ENCODE measurements at regions not wholly inside any gene's neighbourhood (a gene's known extent, or its start where the extent isn't known, plus 50 kb on each side); places are given as distances from the start of the nearest gene placed in this dataset.

DNA sequence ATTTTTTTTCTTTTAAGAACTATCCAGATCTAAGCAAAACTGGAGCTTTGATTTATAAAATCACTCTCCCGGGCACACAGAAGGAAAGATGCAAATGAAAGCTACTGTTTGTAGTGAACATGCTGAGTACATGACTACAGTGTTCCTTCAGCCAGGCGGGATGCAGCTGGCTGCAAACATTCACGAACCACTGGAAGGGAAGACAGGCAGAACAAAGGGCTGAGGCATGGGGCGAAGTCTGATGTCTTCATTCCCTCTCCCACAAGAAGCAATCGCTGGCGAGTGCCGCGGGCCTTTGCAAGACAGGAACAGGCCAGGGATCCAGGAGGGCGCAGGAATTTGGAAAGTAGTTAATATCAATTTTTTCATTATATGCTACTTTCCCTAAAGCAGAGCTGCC is 257.9 kb upstream of the AJAP1 start:
- Mint-ChIP-seq H3K4me1 (no peaks in the 10 kb centered on the region), H3K9me3 (ENCODE audit: low read depth) (peaks cover 20% of the 10 kb centered on the region), H3K27me3 (peaks cover 4% of the 10 kb centered on the region), H3K4me3 (no peak overlapping the region), H3K36me3 (ENCODE audit: low read depth) (no peaks in the 10 kb centered on the region), H3K27ac (no peak overlapping the region)
- intact Hi-C loops (cut with DNase I, micrococcal nuclease) = no loop called here
- ChIA-PET POLR2A (no interaction called here), CTCF (interaction anchor here (0.7 to 1.1 kb wide), 2 partner anchors 43 to 133 kb away, joined by 3 to 4 read pairs; no protein-coding TSS in a partner anchor)
- DNase-seq (no peak), ATAC-seq (no peak)

DNA sequence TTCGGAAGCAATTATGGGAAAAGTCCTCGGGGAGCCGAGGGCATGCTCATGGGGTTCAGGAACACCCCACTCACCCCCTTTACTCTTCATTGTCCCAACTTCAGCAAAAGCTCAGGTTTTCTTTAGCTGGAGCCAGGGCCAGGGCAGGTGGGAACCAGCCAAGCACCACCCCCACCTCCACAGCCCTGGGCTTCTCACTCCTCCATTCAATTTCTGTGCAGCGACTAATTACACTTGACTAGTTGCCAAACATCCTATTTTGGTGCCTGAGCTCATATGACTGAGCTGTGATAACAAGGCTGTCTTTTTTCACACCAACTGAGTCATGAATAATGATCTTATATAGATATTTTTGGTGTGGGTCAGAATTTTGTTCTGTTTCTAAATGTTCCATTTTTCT is 257.2 kb upstream of the AJAP1 start:
- ChIA-PET CTCF (interaction anchor here (1.1 kb wide), 1 partner anchor 44 kb away, joined by 3 read pairs; no protein-coding TSS in a partner anchor), POLR2A (no interaction called here)
- Mint-ChIP-seq H3K36me3 (ENCODE audit: low read depth) (no peaks in the 10 kb centered on the region), H3K27ac (no peak overlapping the region), H3K4me3 (no peak overlapping the region), H3K4me1 (no peaks in the 10 kb centered on the region), H3K9me3 (ENCODE audit: low read depth) (peaks cover 17% of the 10 kb centered on the region), H3K27me3 (peaks cover 2% of the 10 kb centered on the region)
- DNase-seq (no peak), ATAC-seq (no peak)
- intact Hi-C loops (cut with DNase I, micrococcal nuclease) = no loop called here

DNA sequence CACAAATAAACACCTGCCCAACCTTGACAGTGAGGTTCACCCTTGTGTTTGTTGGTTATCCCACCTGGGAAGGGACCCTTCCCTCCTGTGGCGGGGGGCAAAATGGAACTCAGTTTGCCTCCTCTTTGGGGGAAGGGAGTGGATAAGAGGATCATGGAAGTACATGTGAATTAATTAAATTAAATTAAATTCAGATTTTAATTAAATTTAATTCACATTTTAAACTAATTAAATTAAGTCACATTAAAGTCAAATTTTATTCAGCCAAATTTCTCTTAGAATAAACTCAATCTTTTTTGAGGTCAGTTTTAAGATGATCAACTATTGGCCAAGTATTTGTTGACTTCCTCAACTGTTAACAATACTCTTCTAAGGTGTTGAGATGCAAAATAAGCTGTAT is 252.4 kb upstream of the AJAP1 start:
- H3K27ac Mint-ChIP-seq = no peak overlapping the region
- H3K4me3 Mint-ChIP-seq = no peak overlapping the region
- DNase-seq = no peak
- no peaks in the 10 kb centered on the region for H3K36me3 Mint-ChIP-seq (ENCODE audit: low read depth)
- H3K9me3 Mint-ChIP-seq (ENCODE audit: low read depth) = no peaks in the 10 kb centered on the region
- H3K27me3 Mint-ChIP-seq = no peaks in the 10 kb centered on the region
- ChIA-PET POLR2A (no interaction called here), CTCF (no interaction called here)
- H3K4me1 Mint-ChIP-seq = no peaks in the 10 kb centered on the region
- intact Hi-C loops (cut with DNase I, micrococcal nuclease) = no loop called here
- ATAC-seq = no peak

DNA sequence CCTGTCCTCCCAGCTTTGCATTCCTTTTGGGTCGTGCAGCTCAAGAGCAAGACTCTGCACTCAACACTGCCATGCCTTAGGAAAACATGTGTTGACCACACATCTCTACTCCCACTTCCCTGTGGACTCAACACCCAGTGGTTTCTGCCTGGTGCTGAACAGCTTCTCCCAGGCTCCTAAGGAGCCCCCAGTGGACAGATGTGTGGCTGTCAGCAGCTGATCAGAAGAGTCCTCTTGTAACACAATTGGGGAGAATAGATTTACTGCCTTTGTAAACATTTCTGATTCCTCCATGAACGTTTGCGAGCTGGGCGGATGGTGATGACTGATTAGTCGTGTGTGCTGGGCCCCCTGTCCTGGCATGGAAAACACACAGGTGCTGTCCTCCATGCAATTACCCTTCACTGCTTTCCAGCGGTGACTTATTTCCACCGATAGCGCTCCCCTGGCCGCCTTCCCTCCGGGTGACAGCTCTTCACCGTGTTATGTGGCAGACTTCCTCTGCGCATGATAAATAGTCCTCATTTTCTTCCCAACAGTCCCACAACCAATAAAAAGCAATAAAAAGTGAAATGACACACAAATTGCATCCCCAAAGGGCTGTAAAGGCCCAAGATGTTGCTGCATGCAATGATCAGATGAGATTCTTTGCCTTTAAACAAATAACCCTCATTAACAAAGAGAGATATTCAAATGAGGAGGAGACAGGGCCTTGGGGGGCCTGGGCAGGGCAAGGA is 249.4 kb upstream of the AJAP1 start:
- POLR2A ChIA-PET = no interaction called here
- DNase-seq = no peak
- ATAC-seq = no peak
- H3K9me3 Mint-ChIP-seq (ENCODE audit: low read depth) = no peaks in the 10 kb centered on the region
- H3K27ac Mint-ChIP-seq = no peak overlapping the region
- CTCF ChIA-PET = no interaction called here
- no peaks in the 10 kb centered on the region for H3K4me1 Mint-ChIP-seq
- intact Hi-C loops (cut with DNase I, micrococcal nuclease) = no loop called here
- no peaks in the 10 kb centered on the region for H3K36me3 Mint-ChIP-seq (ENCODE audit: low read depth)
- no peak overlapping the region for H3K4me3 Mint-ChIP-seq
- no peaks in the 10 kb centered on the region for H3K27me3 Mint-ChIP-seq

DNA sequence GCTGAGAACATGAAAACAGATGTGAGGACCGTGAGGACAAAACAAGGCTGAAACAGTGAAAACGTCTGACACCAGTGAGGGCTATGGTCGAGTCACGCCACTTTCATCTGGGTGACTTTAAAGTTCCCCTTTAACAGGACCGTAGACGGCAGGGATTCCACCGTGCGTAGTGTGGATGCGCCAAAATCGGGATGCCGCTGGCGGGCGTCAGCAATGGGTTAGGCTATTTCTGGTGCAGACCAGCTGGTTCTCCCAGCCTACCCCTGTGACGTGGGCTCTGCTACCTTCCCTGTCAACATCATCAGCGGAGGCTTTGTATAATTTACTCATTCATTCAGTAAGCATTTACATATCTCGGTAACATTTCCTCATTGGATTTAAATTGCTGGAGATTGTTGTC is 246.6 kb upstream of the AJAP1 start:
- H3K4me1 Mint-ChIP-seq = no peaks in the 10 kb centered on the region
- H3K4me3 Mint-ChIP-seq = no peak overlapping the region
- CTCF ChIA-PET = no interaction called here
- no peak overlapping the region for H3K27ac Mint-ChIP-seq
- intact Hi-C loops (cut with DNase I, micrococcal nuclease) = no loop called here
- POLR2A ChIA-PET = no interaction called here
- no peak for ATAC-seq
- no peaks in the 10 kb centered on the region for H3K9me3 Mint-ChIP-seq (ENCODE audit: low read depth)
- no peak for DNase-seq
- no peaks in the 10 kb centered on the region for H3K27me3 Mint-ChIP-seq
- H3K36me3 Mint-ChIP-seq (ENCODE audit: low read depth) = no peaks in the 10 kb centered on the region

DNA sequence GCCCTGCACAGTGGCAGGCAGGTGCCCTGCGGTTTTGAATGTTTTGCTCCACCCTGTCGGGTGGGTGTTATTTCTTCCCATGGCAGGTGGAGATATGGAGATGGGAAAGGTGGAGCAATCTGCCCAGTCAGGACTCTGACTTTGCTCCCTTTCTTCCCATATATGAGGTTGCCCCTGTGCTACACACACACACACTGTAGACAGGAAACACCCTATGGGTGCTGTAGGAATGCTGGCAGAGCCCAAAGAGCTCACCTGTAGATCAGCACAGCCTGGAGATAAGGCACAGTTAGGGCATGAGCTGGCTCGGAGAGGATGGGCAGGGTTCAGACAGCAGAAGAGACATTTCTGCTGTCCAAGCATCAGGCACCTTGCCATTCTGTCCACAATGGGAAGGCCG is 246.0 kb upstream of the AJAP1 start:
- ATAC-seq (no peak), DNase-seq (no peak)
- Mint-ChIP-seq H3K9me3 (ENCODE audit: low read depth) (no peaks in the 10 kb centered on the region), H3K27me3 (no peaks in the 10 kb centered on the region), H3K4me1 (no peaks in the 10 kb centered on the region), H3K4me3 (no peak overlapping the region), H3K27ac (no peak overlapping the region), H3K36me3 (ENCODE audit: low read depth) (no peaks in the 10 kb centered on the region)
- intact Hi-C loops (cut with DNase I, micrococcal nuclease) = no loop called here
- CTCF ChIA-PET = no interaction called here
- POLR2A ChIA-PET = no interaction called here

DNA sequence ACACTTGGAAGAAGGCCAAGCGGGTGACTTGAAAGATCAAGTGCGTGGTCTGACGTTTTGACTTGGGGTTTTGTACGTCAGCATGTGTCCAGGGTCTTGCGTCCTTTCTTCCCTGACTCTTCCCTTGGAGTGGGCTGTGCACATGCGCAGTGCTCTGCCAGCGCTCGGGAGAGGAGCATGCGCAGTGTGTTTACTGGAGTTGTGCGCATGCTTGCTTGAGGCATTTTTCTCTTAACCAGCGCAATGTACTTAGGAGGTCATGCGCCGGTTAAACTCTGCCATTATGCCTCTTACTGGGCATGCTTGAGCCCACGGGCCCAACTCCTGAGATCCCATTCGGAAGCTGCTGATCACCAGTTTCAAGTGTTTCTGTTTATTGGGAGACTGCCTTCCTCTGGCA is 242.5 kb upstream of the AJAP1 start:
- Mint-ChIP-seq H3K36me3 (ENCODE audit: low read depth) (no peaks in the 10 kb centered on the region), H3K27ac (no peak overlapping the region), H3K9me3 (ENCODE audit: low read depth) (peaks cover 6% of the 10 kb centered on the region), H3K27me3 (peaks cover 8% of the 10 kb centered on the region), H3K4me3 (no peak overlapping the region), H3K4me1 (no peaks in the 10 kb centered on the region)
- ATAC-seq (no peak), DNase-seq (no peak)
- intact Hi-C loops (cut with DNase I, micrococcal nuclease) = no loop called here
- ChIA-PET CTCF (no interaction called here), POLR2A (no interaction called here)

DNA sequence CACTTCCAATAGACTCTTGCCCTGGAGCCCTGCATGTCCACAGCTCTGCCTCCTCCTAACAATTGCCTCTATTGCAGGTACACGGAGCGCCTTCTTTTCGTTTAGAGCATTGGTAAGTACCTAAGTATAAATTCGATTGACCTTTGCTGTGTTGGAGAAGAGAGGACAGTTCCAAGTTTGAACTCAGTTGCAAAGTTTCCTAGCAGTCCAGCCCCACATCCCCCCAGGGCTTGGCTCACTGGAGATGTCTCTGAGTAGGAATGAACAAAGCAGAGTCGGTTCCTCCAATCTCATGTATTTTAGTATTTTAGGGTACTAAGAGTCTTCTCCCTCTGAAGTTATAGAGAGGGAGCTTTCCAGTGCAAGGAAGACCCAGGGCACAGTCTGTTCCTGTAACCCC is 238.9 kb upstream of the AJAP1 start:
- Mint-ChIP-seq H3K27ac (no peak overlapping the region), H3K27me3 (peaks cover 19% of the 10 kb centered on the region), H3K4me1 (no peaks in the 10 kb centered on the region), H3K4me3 (no peak overlapping the region), H3K9me3 (ENCODE audit: low read depth) (peaks cover 12% of the 10 kb centered on the region), H3K36me3 (ENCODE audit: low read depth) (no peaks in the 10 kb centered on the region)
- intact Hi-C loops (cut with DNase I, micrococcal nuclease) = no loop called here
- ChIA-PET POLR2A (no interaction called here), CTCF (no interaction called here)
- ATAC-seq = no peak
- DNase-seq = no peak

DNA sequence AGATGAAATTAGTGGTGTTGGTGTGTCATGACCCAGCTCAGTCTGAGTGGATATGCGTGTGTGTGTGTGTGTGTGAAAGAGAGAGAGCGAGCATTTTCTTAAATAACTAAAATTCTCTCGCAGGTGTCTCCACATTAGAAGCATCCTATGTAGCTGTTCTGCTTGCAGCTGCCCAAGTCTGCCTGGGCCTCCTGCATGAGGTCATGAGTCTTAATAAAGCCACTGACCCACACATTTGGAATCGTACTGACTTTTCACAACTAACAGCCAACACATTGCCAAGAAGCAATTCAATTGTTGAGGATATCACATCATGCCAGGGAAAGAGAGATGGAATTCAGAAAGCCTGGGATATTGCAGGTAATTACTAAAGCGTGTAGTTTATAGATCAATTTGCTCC is 238.2 kb upstream of the AJAP1 start:
- ChIA-PET CTCF (no interaction called here), POLR2A (no interaction called here)
- no peak overlapping the region for H3K4me3 Mint-ChIP-seq
- DNase-seq = no peak
- no peak overlapping the region for H3K27ac Mint-ChIP-seq
- peaks cover 20% of the 10 kb centered on the region for H3K27me3 Mint-ChIP-seq
- no peak for ATAC-seq
- H3K36me3 Mint-ChIP-seq (ENCODE audit: low read depth) = no peaks in the 10 kb centered on the region
- intact Hi-C loops (cut with DNase I, micrococcal nuclease) = no loop called here
- no peaks in the 10 kb centered on the region for H3K4me1 Mint-ChIP-seq
- H3K9me3 Mint-ChIP-seq (ENCODE audit: low read depth) = peaks cover 14% of the 10 kb centered on the region

DNA sequence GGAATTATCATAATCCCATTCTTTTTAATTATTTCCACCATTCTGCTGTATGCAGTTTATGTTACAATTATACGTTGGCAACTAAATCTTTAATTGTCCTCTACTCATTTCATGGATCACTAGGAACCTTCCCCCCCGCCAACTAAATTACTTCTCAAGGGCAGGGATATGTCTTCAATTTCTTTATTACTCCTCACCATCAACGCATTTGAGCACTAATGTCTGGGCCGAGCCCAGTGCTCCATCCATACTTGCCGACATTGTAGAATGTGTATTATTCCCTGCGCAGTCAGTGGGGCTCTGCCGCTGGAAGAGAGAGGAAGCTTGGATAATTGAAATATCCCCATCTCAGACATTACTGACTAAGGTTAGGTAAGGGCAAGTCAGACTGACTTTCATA is 236.4 kb upstream of the AJAP1 start:
- ChIA-PET CTCF (no interaction called here), POLR2A (no interaction called here)
- Mint-ChIP-seq H3K4me3 (no peak overlapping the region), H3K4me1 (no peaks in the 10 kb centered on the region), H3K9me3 (ENCODE audit: low read depth) (peaks cover 14% of the 10 kb centered on the region), H3K27me3 (peaks cover 22% of the 10 kb centered on the region), H3K27ac (no peak overlapping the region), H3K36me3 (ENCODE audit: low read depth) (no peaks in the 10 kb centered on the region)
- DNase-seq = no peak
- intact Hi-C loops (cut with DNase I, micrococcal nuclease) = no loop called here
- ATAC-seq = no peak

DNA sequence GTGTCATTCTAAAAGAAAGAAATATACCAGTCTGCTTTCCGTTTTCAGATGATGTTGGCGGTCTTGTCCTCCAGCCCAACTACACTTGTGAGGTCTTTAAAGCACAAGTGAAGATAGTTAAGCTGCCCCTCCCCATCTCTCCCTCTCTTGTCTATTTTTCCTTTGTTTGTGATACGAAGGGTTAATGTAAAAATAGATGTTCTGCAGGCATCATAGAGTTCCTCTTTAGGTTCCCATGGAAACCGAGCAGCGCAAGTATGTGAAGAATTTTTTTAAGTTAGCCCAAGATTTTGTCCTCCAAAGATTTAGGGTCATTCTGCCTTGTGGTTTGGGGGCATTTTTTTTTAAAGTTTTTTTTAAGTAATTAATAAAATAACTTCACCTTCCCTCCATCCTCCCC is 232.4 kb upstream of the AJAP1 start:
- Mint-ChIP-seq H3K4me1 (no peaks in the 10 kb centered on the region), H3K36me3 (ENCODE audit: low read depth) (no peaks in the 10 kb centered on the region), H3K4me3 (no peak overlapping the region), H3K9me3 (ENCODE audit: low read depth) (peaks cover 11% of the 10 kb centered on the region), H3K27me3 (peaks cover 14% of the 10 kb centered on the region), H3K27ac (no peak overlapping the region)
- intact Hi-C loops (cut with DNase I, micrococcal nuclease) = no loop called here
- POLR2A ChIA-PET = no interaction called here
- ATAC-seq (no peak), DNase-seq (no peak)
- CTCF ChIA-PET = no interaction called here

DNA sequence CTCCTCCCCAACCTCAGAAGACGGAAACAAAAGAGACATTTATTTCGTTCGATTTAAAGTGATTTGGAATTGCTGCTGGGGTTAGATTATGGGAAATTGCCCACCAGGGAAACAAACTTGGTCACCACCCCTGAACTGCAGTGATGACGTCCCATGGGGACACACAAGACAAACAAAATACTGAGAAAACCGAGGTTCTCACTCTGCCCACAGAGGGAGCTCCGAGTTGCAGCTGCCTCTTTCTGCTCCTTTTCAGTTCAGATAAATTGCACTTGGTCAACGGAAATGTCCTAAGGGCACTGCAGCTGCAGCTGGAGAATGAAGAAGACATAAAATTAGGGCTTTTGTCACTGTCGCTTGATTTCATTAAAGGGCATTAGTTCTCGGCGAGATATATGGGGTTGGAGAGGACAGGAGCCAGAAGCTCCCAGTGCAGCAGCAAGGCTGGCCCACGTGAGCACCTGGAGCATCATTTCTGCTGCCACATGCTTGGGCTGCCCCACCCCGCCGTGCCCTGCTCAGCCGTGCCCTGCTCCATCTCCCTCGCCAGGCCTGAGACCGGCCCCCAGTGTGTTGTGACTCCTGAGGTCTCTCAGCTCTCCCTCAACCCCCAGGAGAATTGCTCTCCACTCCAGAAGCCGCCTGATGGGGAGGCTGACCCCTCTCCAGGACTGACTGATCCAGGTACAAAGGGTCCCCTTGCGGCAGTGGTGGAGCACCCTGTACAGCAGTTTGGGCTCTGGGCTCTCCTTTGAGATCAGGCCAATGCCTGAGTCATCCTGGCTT is 231.7 kb upstream of the AJAP1 start:
- Mint-ChIP-seq H3K27ac (no peak overlapping the region), H3K9me3 (ENCODE audit: low read depth) (peaks cover 12% of the 10 kb centered on the region), H3K36me3 (ENCODE audit: low read depth) (no peaks in the 10 kb centered on the region), H3K27me3 (peaks cover 11% of the 10 kb centered on the region), H3K4me1 (no peaks in the 10 kb centered on the region), H3K4me3 (no peak overlapping the region)
- no peak for ATAC-seq
- ChIA-PET CTCF (no interaction called here), POLR2A (no interaction called here)
- intact Hi-C loops (cut with DNase I, micrococcal nuclease) = no loop called here
- DNase-seq = no peak

All from activated CD4-positive, alpha-beta T cell treated with anti-CD3 and anti-CD28 coated beads for 36 hours (primary cell).